Pancreas (tissue), 10 donors: ENCODE measurements at regions not wholly inside any gene's neighbourhood (a gene's known extent, or its start where the extent isn't known, plus 50 kb on each side); places are given as distances from the start of the nearest gene placed in this dataset.
A peak's percentile ranks its signal among the peaks of the same experiment; 100 is the strongest.

Experiments used
- ATAC-seq, 4 donors: fragments of 200-7000 bp; cut with Tn5 transposase; one replicate each; pipeline versions ENCODE4 v1.8.0 to v1.9.1; 2020; ENCODE audit warnings: mild to moderate bottlenecking in 4 of 4, moderate library complexity in 4 of 4
- DNase-seq, 6 donors: peaks; one replicate each; pipeline ENCODE4 v3.0.0-alpha.2; 2020
- FAIRE-seq: peaks from 2 replicates; lab custom pipeline; 2012; peaks lifted over from hg19 to GRCh38; lab: Jason Lieb, UNC
- H3K27ac ChIP-seq, 4 donors: fragments of 200-600 bp; sonication (generic); 1 replicate in 3 of 4; 2 replicates in 1 of 4; pipeline versions ENCODE4 v1.5.0 to v1.8.0; 2020
- H3K27me3 ChIP-seq, 4 donors: fragments of 200-600 bp; one replicate each; pipeline ENCODE4 v1.8.0; 2021
- H3K36me3 ChIP-seq, 3 donors: fragments of 200-600 bp; sonication (generic) in 1 of 3; one replicate each; pipeline versions ENCODE4 v1.5.0 to v1.8.0; 2020 to 2021
- H3K4me1 ChIP-seq, 3 donors: fragments of 200-600 bp; one replicate each; pipeline ENCODE4 v1.8.0; 2021
- H3K4me3 ChIP-seq, 4 donors: fragments of 200-600 bp; sonication (generic) in 2 of 4; one replicate each; pipeline versions ENCODE4 v1.5.0 to v1.8.0; 2020 to 2021
- H3K9me3 ChIP-seq, 4 donors: fragments of 200-600 bp; one replicate each; pipeline ENCODE4 v1.8.0; 2021
- CTCF ChIP-seq, 4 donors: fragments of 200-600 bp; sonication (generic) in 3 of 4; IDR thresholded peaks; one replicate each; pipeline versions ENCODE4 v1.5.0 to v1.8.0; 2021; ENCODE audit warnings: antibody characterized with exemption in 4 of 4
- WGBS, 2 donors: extraction: QIAGEN DNeasy Blood & Tissue Kit; methylation state at CpG; one replicate each; pipeline ENCODE4 v1.1.7; 2013; 5-methylcytosine and 5-hydroxymethylcytosine counted together
- intact Hi-C, 3 donors: fragments of 100-400 bp; cut with DNase I; formaldehyde crosslinking; loops; one replicate each; pipeline versions ENCODE4 v1.11.1 to v1.14.2; 2022
- donor health status: healthy with polysubstance abuse.
- donor health status: DM: no; HTN: no; CAD: no; lungs with moderate emphysema.
- donor health status: DM: no; HTN: no; CAD: no.
- donor health status: control.
- donor health status: control.
- donor health status: Bipolar disorder and iron deficiency.
- donor health status: DM: yes; HTN: yes; CAD: no.
- donor health status: DM: no; HTN: no; CAD: no.
- donor health status: DM: no; HTN: no; CAD: no.
- donor health status: DM: yes; HTN: yes; CAD: no.

GRCh38 chr15:25548600-25548999 is 109.8 kb upstream of the UBE3A start:
- intact Hi-C loops, result loop anchor here in 1 of 3 donors (10.0 kb wide), 1 partner anchor 284 kb away; no protein-coding TSS in a partner anchor
- Histone ChIP-seq H3K27me3 (no peaks in the 10 kb centered on the region), H3K27ac (no peak overlapping the region), H3K36me3 (no peaks in the 10 kb centered on the region), H3K4me3 (no peak overlapping the region), H3K4me1 (no peaks in the 10 kb centered on the region), H3K9me3 (no peaks in the 10 kb centered on the region)
- WGBS, 2 donors, result 71 to 78% methylated on average over 3 of the region's 3 CpGs
- FAIRE-seq, result no peak
- TF ChIP-seq CTCF (IDR thresholded peaks at IDR 0.05), result no peak
- ATAC-seq, result no peak
- no peak for DNase-seq

GRCh38 chr15:25545889-25546288 is 107.1 kb upstream of the UBE3A start:
- ATAC-seq (no peak), DNase-seq (no peak), FAIRE-seq (no peak)
- Histone ChIP-seq H3K4me3 (no peak overlapping the region), H3K9me3 (no peaks in the 10 kb centered on the region), H3K27ac (no peak overlapping the region), H3K36me3 (no peaks in the 10 kb centered on the region), H3K4me1 (no peaks in the 10 kb centered on the region), H3K27me3 (no peaks in the 10 kb centered on the region)
- no peak for TF ChIP-seq CTCF (IDR thresholded peaks at IDR 0.05)
- 56 to 64% methylated on average over 3 of the region's 3 CpGs for WGBS, 2 donors
- intact Hi-C loops, result loop anchor here in 1 of 3 donors (10.0 kb wide), 1 partner anchor 281 kb away; no protein-coding TSS in a partner anchor

GRCh38 chr15:25545017-25545416 is 106.2 kb upstream of the UBE3A start:
- H3K27me3 ChIP-seq, result no peaks in the 10 kb centered on the region
- TF ChIP-seq CTCF (IDR thresholded peaks at IDR 0.05), result no peak
- H3K27ac ChIP-seq, result no peak overlapping the region
- intact Hi-C loops, result loop anchor here in 1 of 3 donors (10.0 kb wide), 1 partner anchor 280 kb away; no protein-coding TSS in a partner anchor
- no peaks in the 10 kb centered on the region for H3K36me3 ChIP-seq
- ATAC-seq (peak in 2 of 4 donors; percentile 30 to 62), FAIRE-seq (no peak), DNase-seq (no peak)
- 30 to 43% methylated on average over 1 of the region's 1 CpG for WGBS, 2 donors
- H3K4me1 ChIP-seq, result no peaks in the 10 kb centered on the region
- no peaks in the 10 kb centered on the region for H3K9me3 ChIP-seq
- no peak overlapping the region for H3K4me3 ChIP-seq

- Histone ChIP-seq H3K4me1 (no peaks in the 10 kb centered on the region), H3K27me3 (no peaks in the 10 kb centered on the region), H3K4me3 (no peak overlapping the region), H3K36me3 (no peaks in the 10 kb centered on the region), H3K9me3 (no peaks in the 10 kb centered on the region), H3K27ac (no peak overlapping the region)
- WGBS, 2 donors, result 90 to 94% methylated on average over 7 of the region's 7 CpGs
- ATAC-seq (no peak), FAIRE-seq (no peak), DNase-seq (no peak)
- no peak for TF ChIP-seq CTCF (IDR thresholded peaks at IDR 0.05)
- intact Hi-C loops, result loop anchor here in 1 of 3 donors (10.0 kb wide), 1 partner anchor 279 kb away; no protein-coding TSS in a partner anchor
Observed at GRCh38 chr15:25544076-25544475, 105.3 kb upstream of the UBE3A start.

- FAIRE-seq (no peak), DNase-seq (peak in 3 of 6 donors; percentile 7 to 28 (median 28)), ATAC-seq (peak in 2 of 4 donors; percentile 47 to 58)
- Histone ChIP-seq H3K9me3 (no peaks in the 10 kb centered on the region), H3K4me3 (no peak overlapping the region), H3K4me1 (no peaks in the 10 kb centered on the region), H3K27me3 (no peaks in the 10 kb centered on the region), H3K27ac (no peak overlapping the region), H3K36me3 (no peaks in the 10 kb centered on the region)
- intact Hi-C loops, result loop anchor here in 1 of 3 donors (10.0 kb wide), 1 partner anchor 278 kb away; no protein-coding TSS in a partner anchor
- TF ChIP-seq CTCF (IDR thresholded peaks at IDR 0.05), result no peak
- WGBS, 2 donors, result 33 to 50% methylated on average over 1 of the region's 1 CpG
Observed at GRCh38 chr15:25543196-25543595, 104.4 kb upstream of the UBE3A start.
